ENCODE measurements at regions not wholly inside any gene's neighbourhood (a gene's known extent, or its start where the extent isn't known, plus 50 kb on each side); places are given as distances from the start of the nearest gene placed in this dataset.

GRCh38 chr3:194049394-194049793 lies 86.6 kb upstream of the HES1 start:
- Histone ChIP-seq H3K9me2 (ENCODE audit: insufficient read depth, low read length) (no peaks in the 10 kb centered on the region), H3K36me3 (ENCODE audit: insufficient read depth, low read length) (no peaks in the 10 kb centered on the region), H3K27ac (ENCODE audit: low read length) (no peak overlapping the region), H3F3A (ENCODE audit: insufficient read depth, low read length, poor library complexity, severe bottlenecking) (no peaks in the 10 kb centered on the region), H4K20me1 (ENCODE audit: insufficient read depth) (no peaks in the 10 kb centered on the region), H2AFZ (ENCODE audit: low read depth, low read length) (no peak overlapping the region), H3K27me3 (ENCODE audit: insufficient read depth, low read depth, low read length) (no peaks in the 10 kb centered on the region), H3K9me3 (ENCODE audit: low read length) (no peaks in the 10 kb centered on the region), H3K4me2 (ENCODE audit: low read length) (no peak overlapping the region), H3K79me2 (replicated peaks; ENCODE audit: insufficient read depth, low read length) (no peaks in the 10 kb centered on the region), H3K9ac (ENCODE audit: low read length) (no peak overlapping the region), H3K4me3 (ENCODE audit: low read length) (no peak overlapping the region)
- TF ChIP-seq POLR2AphosphoS5 (IDR thresholded peaks at IDR 0.05) (peak; percentile 80), TAF1 (IDR thresholded peaks at IDR 0.05; ENCODE audit: low read depth) (no peak), EP300 (conservative IDR thresholded peaks at IDR 0.05; ENCODE audit: poor library complexity, severe bottlenecking) (peak; percentile 81)

GRCh38 chr3:194050782-194051320 lies 85.1 kb upstream of the HES1 start:
- Histone ChIP-seq H3K79me2 (replicated peaks; ENCODE audit: insufficient read depth, low read length) (no peaks in the 10 kb centered on the region), H3K9me2 (ENCODE audit: insufficient read depth, low read length) (no peaks in the 10 kb centered on the region), H4K20me1 (ENCODE audit: insufficient read depth) (no peaks in the 10 kb centered on the region), H3K4me3 (ENCODE audit: low read length) (no peak overlapping the region), H3K27me3 (ENCODE audit: insufficient read depth, low read depth, low read length) (no peaks in the 10 kb centered on the region), H2AFZ (ENCODE audit: low read depth, low read length) (no peak overlapping the region), H3K9me3 (ENCODE audit: low read length) (no peaks in the 10 kb centered on the region), H3K36me3 (ENCODE audit: insufficient read depth, low read length) (no peaks in the 10 kb centered on the region), H3K9ac (ENCODE audit: low read length) (no peak overlapping the region), H3K27ac (ENCODE audit: low read length) (no peak overlapping the region), H3F3A (ENCODE audit: insufficient read depth, low read length, poor library complexity, severe bottlenecking) (no peaks in the 10 kb centered on the region), H3K4me2 (ENCODE audit: low read length) (no peak overlapping the region)
- TF ChIP-seq EP300 (conservative IDR thresholded peaks at IDR 0.05; ENCODE audit: poor library complexity, severe bottlenecking) = no peak
- TF ChIP-seq REST (IDR thresholded peaks at IDR 0.05; ENCODE audit: borderline replicate concordance) = no peak
- TF ChIP-seq EZH2 (IDR thresholded peaks at IDR 0.05; ENCODE audit: borderline replicate concordance, insufficient read depth, low read length, poor library complexity, severe bottlenecking) = no peak
- TF ChIP-seq CTCF (IDR thresholded peaks at IDR 0.05; ENCODE audit: poor library complexity, severe bottlenecking) = no peak
- no peak for TF ChIP-seq MXI1 (conservative IDR thresholded peaks at IDR 0.05; ENCODE audit: poor library complexity, severe bottlenecking)
- TF ChIP-seq RAD21 (conservative IDR thresholded peaks at IDR 0.05) = no peak
- TF ChIP-seq POLR2AphosphoS5 (IDR thresholded peaks at IDR 0.05) = no peak
- TF ChIP-seq SMC3 (conservative IDR thresholded peaks at IDR 0.05; ENCODE audit: poor library complexity) = no peak
- no peak for TF ChIP-seq TAF1 (IDR thresholded peaks at IDR 0.05; ENCODE audit: low read depth)

Measured in neural cell (in vitro differentiated cells).